ENCODE measurements at regions not wholly inside any gene's neighbourhood (a gene's known extent, or its start where the extent isn't known, plus 50 kb on each side); places are given as distances from the start of the nearest gene placed in this dataset.

DNA sequence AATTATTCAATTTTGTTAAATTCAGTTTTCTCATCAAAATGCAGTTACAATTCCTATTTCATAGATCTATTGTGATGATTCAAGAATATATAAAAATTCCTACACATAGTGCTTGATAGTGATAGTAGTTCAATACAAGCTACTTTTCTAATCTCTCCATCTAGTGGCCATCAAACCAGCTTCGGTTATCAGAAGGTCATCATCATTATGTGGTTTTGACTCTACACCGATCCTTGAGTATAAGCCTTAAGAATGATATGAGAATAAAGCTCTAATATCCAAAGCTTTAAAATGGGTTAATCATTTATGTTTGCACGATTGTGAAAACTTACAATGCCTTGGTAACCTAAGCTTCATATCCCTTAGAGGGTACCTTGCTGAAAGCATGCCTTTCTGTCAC, 167.5 kb upstream of the PREP start:
- H3K27ac ChIP-seq (ENCODE audit: low read depth, low read length) = no peak overlapping the region
- 58 to 90% (median 87%) methylated on average over 3 of the region's 3 CpGs for WGBS, 3 donors

DNA sequence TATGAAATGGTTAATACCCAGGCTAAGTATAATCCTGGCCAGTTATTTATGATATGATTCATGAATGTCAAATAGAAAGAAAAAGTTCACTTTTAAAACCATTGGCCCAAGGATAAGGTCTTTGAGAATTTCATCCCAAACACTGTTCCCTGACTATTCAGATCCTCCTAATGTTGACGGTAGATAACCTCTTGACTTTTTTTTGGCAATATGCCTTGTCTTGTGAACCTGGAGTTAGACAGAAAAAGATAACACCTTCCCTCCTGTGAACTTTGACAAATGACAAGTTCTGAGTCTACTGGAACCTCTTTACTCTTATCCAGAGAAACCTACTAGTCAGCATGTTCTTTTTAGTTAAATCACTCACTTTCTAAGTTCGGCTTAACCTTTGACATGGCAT, 166.8 kb upstream of the PREP start:
- H3K27ac ChIP-seq (ENCODE audit: low read depth, low read length) = no peak overlapping the region
- WGBS, 3 donors = 34 to 76% (median 73%) methylated on average over 2 of the region's 2 CpGs

DNA sequence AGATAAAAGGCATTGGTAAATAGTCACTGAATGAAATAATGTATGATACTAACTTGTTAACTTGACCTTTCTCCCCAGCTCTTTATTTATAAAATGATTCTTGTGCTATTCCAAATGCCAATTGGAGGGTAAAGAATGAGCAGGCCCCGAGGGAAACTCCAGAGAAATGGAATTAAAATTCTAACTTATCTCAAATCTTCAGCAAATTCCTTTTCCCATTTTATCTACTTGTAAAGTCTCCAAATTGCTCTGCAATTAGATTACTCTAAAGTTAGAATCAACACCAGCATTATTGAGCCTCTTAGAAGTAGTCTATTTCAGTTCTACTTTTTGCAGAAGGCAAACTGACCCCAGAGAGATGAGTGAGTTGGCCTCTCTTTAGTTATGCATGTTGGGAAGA, 165.9 kb upstream of the PREP start:
- H3K27ac ChIP-seq (ENCODE audit: low read depth, low read length) = no peak overlapping the region
- WGBS, 3 donors = 32 to 65% (median 59%) methylated on average over 1 of the region's 1 CpG

DNA sequence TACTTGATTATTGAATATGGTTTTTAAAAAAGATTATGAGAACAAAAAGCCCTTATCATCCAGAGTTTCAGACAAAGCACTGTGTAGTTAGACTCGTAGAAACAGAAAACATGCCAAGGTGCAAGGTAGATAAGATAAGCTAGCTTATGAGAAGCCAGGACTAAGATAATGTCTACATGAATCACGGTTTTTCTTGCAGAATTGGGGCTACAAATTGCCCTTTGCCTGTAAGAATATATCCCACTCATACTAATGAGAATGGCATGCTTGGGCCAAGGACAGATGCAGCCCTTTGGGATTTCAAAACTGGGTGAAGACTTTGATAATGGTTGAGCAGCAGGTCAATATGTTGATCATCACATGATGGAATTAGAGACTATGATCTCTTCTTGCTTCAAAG, 165.3 kb upstream of the PREP start:
- WGBS, 3 donors = 23 to 86% (median 73%) methylated on average over 2 of the region's 2 CpGs
- H3K27ac ChIP-seq (ENCODE audit: low read depth, low read length) = no peak overlapping the region

DNA sequence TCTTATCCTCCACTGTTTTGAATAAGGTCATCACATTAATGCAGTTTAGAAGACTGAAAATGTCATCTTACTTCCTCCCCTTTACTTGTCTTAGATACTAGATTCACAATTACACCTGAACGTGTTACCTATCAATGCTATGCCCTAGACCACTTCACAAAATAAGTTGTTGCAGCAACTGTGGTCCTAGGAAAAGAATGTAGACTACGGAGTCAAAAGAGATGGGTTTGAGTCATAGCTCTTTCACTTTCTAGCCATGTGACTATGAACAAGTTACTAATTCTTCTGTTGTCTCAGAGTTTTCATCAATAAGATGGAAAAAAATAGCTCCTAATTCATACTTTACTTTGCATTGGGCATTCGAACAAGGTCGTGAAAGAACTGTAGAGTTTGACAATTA, 164.3 kb upstream of the PREP start:
- 78 to 91% (median 90%) methylated on average over 4 of the region's 4 CpGs for WGBS, 3 donors

DNA sequence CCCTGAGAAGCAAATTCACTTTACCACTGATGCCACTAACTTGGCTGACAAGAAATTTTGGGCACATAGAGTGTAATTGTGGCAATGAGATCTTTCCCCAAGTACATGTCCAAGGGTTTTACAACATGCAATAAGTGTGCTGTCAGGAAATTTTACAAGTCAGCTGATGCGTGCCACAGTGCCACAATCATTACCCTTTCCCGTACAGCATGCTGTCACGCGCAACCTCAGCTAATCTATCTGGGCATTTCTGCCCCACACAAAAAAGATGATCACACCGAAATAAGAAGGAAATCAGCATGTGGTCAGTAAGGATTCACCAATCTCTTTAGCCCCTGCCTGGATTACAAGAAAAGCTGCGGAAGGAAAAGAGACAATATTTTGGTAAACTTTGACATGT, 163.6 kb upstream of the PREP start:
- 90 to 95% (median 90%) methylated on average over 6 of the region's 6 CpGs for WGBS, 3 donors
- no peak overlapping the region for H3K27ac ChIP-seq (ENCODE audit: low read depth, low read length)

More for the DNA sequence above, 164.3 kb upstream of the PREP start:
- no peak overlapping the region for H3K27ac ChIP-seq (ENCODE audit: low read depth, low read length)

DNA sequence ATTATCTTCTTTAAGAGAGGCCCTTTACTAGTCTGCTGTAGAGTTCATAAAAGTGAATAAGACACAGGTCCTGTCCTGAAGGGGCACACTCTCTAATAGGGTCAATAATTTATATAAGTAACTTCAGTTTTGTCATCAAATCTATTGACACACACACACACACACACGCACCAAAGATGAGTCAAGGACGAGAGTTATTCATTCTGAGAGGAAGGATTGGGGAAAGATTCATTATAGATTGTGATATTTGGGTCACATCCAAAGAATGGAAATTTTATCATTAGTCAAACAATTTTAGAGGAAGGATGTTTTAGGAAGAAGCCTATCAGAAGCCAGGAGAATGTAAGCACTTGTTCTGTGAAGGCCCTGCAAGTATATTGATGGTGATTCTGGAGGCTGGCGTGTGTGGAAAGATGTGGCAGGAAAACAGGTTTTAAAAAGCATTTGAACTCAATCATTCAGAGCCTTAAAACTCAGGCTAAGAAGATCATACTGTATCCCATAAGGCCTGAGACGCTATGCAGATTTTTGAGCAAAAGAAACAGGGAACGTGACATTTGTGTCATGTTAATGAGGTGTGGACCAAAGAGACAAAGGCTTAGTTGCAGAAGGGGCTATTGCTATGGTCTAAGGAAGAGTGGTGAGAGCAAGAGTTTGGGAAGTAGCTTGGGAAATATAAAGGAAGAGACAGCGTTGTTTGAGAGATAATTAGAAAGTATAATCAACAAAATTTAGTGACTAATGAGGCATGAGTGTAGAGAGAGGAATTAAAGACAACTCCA, 161.4 kb upstream of the PREP start:
- no peak overlapping the region for H3K27ac ChIP-seq (ENCODE audit: low read depth, low read length)
- WGBS, 3 donors = 87 to 99% (median 96%) methylated on average over 6 of the region's 6 CpGs

DNA sequence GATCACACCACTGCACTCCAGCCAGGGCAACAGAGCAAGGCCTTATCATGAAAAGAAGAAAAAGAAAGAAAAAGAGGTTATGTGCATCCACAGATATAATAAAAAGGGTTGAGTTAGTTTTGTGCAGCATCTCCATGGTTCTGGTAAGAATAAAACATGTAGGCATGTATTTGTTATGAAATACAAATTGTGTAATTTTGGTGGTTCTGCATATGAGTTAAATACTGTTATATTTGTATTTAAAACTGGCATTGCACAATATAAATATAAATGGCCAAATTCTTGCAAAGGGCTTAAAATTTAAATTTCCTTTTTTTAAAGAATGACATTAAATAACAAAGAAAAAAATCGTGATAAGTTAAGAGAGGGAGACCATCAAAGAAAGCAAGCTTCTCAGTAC, 159.1 kb upstream of the PREP start:
- WGBS, 3 donors = 76 to 81% (median 76%) methylated on average over 1 of the region's 1 CpG

DNA sequence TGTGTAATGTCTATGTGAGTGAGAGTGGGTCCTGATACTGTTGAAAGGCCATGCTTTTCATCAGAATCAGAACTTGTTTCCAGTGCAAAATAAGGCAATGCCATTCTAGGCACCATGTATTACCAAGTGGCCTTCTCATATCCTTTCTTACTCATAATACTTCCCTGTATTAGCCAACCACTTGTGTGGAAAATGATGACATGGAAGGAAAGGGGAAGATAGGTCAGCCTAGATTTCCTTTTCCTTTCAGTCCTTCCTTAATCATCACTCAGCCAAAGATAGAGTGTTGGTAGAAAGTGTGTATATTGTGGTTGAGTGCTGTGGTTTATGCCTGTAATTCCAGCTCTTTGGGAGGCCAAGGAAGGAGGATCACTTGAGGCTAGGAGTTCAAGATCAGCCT, 158.6 kb upstream of the PREP start:
- no peak overlapping the region for H3K27ac ChIP-seq (ENCODE audit: low read depth, low read length)

More for the DNA sequence above, 159.1 kb upstream of the PREP start:
- H3K27ac ChIP-seq (ENCODE audit: low read depth, low read length) = no peak overlapping the region

DNA sequence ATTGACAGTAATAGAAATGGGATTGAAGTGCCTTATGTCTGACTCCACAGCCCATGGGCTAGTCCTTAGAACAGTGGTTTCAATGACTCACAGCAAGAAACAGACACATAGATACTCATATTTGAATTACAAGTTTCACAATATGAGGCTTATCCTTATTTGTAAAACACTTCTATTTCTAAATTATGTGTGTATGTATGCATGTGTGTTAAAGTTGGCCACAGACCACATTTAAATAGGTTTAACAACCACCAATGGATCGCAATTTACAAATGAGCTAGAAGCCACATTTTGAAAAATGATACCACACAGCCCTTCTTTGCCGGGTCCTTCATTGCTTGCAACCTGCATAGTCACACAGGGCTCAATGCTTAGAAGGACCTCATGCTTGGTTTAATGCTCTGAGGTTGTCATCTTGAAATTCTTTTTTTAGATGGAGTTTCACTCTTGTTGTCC, 157.8 kb upstream of the PREP start:
- no peak overlapping the region for H3K27ac ChIP-seq (ENCODE audit: low read depth, low read length)
- WGBS, 3 donors = 88 to 94% (median 88%) methylated on average over 2 of the region's 2 CpGs

DNA sequence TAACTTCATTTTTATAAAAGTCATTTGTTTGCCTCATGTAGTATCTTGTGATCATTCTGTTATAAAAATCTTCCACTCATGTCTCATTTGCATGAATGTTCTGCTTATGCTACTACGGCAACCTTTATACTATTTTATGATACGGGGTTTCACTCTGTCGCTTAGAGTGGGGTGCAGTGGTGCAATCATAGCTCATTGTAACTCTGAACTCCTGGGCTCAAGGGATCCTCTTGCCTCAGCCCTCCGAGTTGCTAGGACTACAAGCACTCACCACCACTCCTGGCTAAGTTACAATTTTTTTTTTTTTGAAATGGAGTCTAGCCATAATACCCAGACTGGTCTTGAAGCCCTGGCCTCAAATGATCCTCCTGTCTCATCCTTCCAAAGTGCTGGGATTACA, 154.4 kb upstream of the PREP start:
- H3K27ac ChIP-seq (ENCODE audit: low read depth, low read length) = no peak overlapping the region
- 73 to 86% (median 83%) methylated on average over 4 of the region's 4 CpGs for WGBS, 3 donors

DNA sequence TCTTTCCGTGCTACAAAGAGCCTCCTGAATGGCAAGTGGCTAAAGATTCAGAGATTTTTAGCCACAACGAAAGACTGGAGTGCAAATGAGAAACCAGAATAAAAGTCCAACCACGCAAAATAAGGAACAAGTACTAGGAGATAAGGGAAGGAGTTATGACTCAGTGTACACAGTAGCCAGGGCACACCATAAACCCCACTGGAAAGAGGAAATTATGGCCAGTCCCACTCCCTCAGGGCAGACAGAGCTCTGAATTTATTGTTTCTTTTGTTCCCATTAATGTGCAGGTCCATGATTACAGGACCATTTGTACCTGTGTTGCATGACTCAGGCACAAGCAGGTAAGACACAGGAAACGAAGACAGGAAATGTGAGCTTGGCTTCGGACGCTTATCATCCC, 150.3 kb upstream of the PREP start:
- H3K27ac ChIP-seq (ENCODE audit: low read depth, low read length) = no peak overlapping the region
- 72 to 74% (median 74%) methylated on average over 6 of the region's 6 CpGs for WGBS, 3 donors

DNA sequence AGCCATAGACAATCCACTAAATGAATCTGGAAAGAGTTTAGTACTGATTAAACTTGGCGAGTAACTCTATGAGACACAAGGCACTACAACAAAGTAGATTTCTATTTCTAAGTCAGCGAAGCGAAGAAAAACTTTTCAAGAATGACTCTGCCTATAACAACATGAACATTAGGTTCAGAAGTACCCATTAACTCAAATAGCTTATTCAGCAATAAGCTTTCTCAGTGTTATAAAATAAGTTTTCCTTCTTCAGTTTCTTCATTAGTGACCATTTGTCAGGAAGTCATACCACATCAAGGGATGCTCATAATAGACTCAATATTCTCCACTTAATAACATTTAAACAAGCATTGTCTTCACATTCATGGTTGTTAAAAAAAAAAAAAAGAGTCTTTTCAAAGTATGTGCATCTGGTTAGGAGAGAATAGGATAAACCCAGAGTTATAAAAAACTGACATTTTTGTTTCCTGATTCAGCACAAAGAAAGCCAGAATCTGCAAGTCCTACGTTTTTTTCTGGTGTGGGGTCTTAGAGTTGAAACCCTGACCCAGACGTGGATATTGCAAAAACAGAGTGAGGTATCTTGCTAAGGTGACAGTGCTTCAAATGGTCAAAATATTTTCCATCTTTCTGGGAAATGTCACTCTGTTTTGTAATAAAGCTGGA, 148.2 kb upstream of the PREP start:
- WGBS, 3 donors = 72 to 87% (median 80%) methylated on average over 5 of the region's 5 CpGs
- H3K27ac ChIP-seq (ENCODE audit: low read depth, low read length) = no peak overlapping the region

DNA sequence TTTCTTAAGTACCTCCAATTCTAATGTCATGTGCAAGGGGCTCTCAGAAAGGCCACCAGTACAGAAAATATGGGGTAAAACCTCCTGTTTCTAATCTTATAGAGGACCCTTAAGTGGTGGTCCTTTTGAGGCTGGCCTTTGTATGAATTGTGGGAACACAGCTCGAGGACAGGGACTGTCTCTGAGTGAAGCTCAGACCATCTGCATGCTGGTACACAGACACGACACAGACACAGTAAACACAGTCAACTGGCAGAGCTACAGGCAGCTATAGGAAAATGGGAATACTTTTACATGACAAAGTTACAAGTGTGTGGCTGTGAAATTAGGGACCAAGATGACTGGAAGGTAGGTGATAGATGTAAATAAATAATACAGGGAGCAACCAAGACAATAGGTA, 143.9 kb upstream of the PREP start:
- WGBS, 3 donors = 32 to 79% (median 76%) methylated on average over 2 of the region's 2 CpGs
- H3K27ac ChIP-seq (ENCODE audit: low read depth, low read length) = no peak overlapping the region

DNA sequence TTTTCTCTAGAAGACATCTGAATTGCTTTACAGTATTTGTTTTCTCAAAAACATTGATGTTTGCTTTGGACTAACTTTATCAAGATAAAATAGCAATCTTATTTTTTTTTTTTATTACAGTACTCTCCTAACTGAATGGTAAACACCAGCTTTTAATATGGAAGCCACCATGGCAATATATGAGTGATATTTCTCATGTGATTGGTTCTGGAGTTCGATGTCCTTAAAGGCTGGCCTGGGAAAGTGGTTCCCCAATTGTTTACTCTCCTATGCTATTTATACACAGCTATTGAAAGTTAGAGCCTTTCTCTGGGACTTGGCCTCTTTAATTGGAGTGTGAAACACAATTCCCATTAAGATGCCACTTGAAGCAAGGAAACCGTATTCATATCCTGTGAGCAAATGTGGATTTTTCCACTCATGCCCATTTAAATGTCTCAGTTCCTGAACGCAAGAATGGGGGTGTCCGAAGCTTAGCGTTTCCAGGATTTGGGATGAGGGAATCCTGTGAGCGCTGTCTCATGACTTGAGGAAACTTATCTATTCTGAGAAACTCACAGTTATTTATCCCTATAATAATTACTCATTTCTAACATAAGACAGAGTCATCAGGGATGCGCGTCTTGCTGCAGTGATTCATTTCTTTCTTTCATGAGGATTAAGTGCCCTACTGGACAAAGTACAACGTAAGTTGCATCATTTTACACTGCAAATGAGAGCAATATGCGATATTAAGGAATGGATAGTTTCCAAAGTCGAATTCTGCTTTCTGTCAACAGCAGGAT, 143.3 kb upstream of the PREP start:
- WGBS, 3 donors = 54 to 72% (median 56%) methylated on average over 11 of the region's 11 CpGs
- no peak overlapping the region for H3K27ac ChIP-seq (ENCODE audit: low read depth, low read length)

DNA sequence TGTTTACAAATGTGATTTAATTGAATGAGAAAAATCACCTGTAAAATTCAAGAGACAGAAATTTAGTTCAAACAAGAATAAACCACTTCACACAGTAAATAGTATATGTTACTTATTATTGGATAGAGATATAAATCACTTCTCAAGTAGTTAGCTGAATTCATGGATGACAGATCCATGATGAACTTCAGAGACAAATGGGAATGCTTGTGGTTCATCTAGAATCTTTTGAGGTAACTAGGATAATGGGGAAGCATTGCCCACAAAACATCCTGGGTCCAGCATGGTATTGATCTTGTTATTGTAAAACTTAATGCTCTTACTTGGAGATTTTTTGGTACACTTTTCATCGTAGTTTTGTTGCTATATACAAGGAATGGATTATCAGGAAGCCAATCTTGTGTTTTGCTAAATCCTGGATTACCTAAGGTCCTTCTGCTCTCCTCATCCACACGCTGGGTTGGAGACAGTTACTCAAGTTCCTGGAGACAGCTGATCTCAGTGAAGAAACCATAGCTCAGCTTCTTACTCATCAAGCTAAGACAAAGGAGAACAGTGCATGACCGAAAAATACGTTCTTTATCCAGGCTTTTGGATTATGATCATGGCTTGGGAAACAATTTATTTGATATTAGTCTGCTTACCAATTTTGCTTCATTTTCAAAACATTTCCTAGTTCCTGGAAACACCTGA, 142.5 kb upstream of the PREP start:
- H3K27ac ChIP-seq (ENCODE audit: low read depth, low read length) = no peak overlapping the region

DNA sequence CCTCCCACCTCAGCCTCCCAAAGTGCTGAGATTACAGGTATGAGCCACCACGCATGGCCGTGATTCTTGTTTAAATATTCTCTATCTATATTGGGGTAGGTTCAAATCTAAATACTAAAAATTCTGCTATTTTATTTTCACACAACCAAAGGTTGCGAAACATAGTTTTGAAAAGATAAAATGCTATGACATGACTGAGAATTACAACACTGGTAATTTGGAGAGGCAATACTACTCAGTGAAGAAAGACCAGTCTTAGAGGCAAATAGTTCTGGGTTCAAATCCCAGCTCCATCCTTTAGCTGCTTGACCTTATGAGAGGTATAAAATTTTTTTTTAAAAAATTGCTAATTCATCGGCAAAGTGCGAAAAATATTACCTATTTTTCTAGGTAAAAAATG, 137.0 kb upstream of the PREP start:
- WGBS, 3 donors = 92 to 98% (median 94%) methylated on average over 5 of the region's 5 CpGs
- no peak overlapping the region for H3K27ac ChIP-seq (ENCODE audit: low read depth, low read length)

More for the DNA sequence above, 142.5 kb upstream of the PREP start:
- WGBS, 3 donors = 66 to 82% (median 70%) methylated on average over 4 of the region's 4 CpGs

DNA sequence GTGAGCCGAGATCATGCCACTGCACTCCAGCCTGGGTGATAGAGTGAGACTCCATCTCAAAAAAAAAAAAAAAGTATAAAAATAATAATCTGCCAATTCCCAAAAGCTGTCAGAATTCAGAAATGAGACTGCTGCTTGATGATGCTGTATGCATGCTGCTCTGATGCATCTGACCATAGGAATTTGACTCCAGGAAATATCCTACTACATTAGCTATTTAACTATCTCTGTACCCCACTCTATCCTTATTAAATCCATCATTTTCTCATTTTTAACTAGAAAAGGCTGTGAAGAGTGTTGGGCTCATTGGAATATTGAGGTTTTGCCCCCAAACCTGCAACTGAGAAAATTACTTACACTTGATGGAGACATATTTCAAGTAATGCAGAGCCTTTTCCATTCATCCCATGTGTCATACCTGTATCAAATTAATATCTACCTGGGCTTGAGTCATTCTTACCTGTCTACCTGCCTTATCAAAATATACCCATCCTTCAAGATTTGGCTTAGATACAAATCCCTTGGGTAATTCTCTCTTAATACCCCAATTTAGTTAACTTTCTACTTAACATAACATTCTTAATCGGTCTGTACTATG, 135.2 kb upstream of the PREP start:
- no peak overlapping the region for H3K27ac ChIP-seq (ENCODE audit: low read depth, low read length)
- WGBS, 3 donors = 83 to 92% (median 88%) methylated on average over 2 of the region's 2 CpGs
